Activated T-cell treated with anti-CD3 and anti-CD28 coated beads, Interleukin-2, amount 50 U/mL, for 72 hours (primary cell): ENCODE measurements at regions not wholly inside any gene's neighbourhood (a gene's known extent, or its start where the extent isn't known, plus 50 kb on each side); places are given as distances from the start of the nearest gene placed in this dataset.

ENCODE experiments used
- ATAC-seq, 2 donors: fragments of 150-1000 bp; cut with Tn5 transposase; replicated peaks in 1 of 2; 2 replicates each; pipeline ENCODE4 v1.10.0; 2021; ENCODE audit warnings: moderate library complexity in 2 of 2, mild to moderate bottlenecking in 1 of 2
- DNase-seq, 2 donors: peaks; one replicate each; pipeline ENCODE4 v3.0.0; 2021 to 2022; ENCODE audit warnings: mixed read lengths in 1 of 2
- H3K27ac Mint-ChIP-seq: one replicate; pipeline ENCODE4 v1.8.0; 2022; ENCODE audit warnings: mild to moderate bottlenecking, moderate library complexity, mixed read lengths
- H3K27me3 Mint-ChIP-seq: one replicate; pipeline ENCODE4 v1.8.0; 2022; ENCODE audit warnings: low read depth, mixed read lengths
- H3K36me3 Mint-ChIP-seq, 2 donors: one replicate each; pipeline ENCODE4 v1.8.0; 2022; ENCODE audit warnings: mixed read lengths in 2 of 2, mild to moderate bottlenecking in 1 of 2; ENCODE audit not compliant: insufficient read depth in 2 of 2
- H3K4me1 Mint-ChIP-seq: one replicate; pipeline ENCODE4 v1.8.0; 2022; ENCODE audit warnings: low read depth, mixed read lengths
- H3K4me3 Mint-ChIP-seq, 2 donors: one replicate each; pipeline ENCODE4 v1.8.0; 2022; ENCODE audit warnings: mild to moderate bottlenecking in 2 of 2, mixed read lengths in 2 of 2, moderate library complexity in 2 of 2
- H3K9me3 Mint-ChIP-seq, 2 donors: one replicate each; pipeline ENCODE4 v1.8.0; 2022; ENCODE audit warnings: mixed read lengths in 2 of 2

DNA sequence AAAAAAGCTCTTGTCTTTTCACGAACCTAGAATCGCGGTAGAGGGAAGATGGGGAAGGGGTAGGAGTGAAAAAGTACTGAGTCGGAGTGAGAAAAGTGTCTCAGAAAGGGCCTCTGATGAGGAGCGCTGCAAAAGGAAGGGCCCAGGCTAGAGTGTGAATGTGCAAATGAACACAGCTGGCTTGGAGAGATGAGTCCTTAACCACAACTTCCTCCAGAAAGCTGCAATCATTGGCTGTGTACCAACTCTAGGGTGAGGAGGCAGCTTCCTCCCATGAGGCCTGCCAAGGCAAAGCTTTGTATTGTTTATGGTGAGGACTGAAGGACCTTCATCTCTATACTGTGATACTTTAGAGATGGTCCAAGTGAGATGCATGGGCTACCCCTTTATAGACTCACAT lies 566.9 kb upstream of the ANO5 start:
- ATAC-seq (no peak), DNase-seq (no peak)
- H3K36me3 Mint-ChIP-seq: no peaks in the 10 kb centered on the region
- no peaks in the 10 kb centered on the region for H3K27me3 Mint-ChIP-seq
- no peak overlapping the region for H3K27ac Mint-ChIP-seq
- no peak overlapping the region for H3K4me3 Mint-ChIP-seq
- H3K4me1 Mint-ChIP-seq: no peaks in the 10 kb centered on the region
- peaks cover 5% of the 10 kb centered on the region in 2 donors for H3K9me3 Mint-ChIP-seq

DNA sequence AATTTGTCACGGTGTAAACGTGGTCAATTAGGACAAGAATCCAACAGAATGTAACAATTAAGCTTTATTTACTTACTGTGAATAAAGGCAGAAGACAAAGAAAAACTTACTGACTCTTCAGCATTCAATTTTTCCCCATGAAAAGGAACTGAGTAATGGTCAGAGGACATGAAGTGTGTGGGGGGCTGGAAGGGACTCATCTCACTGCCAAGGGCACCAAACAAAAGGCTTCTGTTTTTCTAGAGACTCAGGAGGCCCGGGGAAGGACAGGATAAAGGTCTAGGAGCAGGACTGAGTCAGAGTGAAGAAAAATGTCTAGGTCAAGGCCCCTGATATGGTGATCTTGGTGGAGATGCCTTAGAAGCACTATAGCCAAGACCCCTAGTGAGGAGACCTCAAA lies 564.2 kb upstream of the ANO5 start:
- Mint-ChIP-seq H3K27me3 (no peaks in the 10 kb centered on the region), H3K36me3 (no peaks in the 10 kb centered on the region), H3K4me1 (no peaks in the 10 kb centered on the region), H3K9me3 (peaks cover 5 to 10% of the 10 kb centered on the region in 2 donors), H3K27ac (no peak overlapping the region), H3K4me3 (no peak overlapping the region)
- no peak for ATAC-seq
- DNase-seq: no peak

DNA sequence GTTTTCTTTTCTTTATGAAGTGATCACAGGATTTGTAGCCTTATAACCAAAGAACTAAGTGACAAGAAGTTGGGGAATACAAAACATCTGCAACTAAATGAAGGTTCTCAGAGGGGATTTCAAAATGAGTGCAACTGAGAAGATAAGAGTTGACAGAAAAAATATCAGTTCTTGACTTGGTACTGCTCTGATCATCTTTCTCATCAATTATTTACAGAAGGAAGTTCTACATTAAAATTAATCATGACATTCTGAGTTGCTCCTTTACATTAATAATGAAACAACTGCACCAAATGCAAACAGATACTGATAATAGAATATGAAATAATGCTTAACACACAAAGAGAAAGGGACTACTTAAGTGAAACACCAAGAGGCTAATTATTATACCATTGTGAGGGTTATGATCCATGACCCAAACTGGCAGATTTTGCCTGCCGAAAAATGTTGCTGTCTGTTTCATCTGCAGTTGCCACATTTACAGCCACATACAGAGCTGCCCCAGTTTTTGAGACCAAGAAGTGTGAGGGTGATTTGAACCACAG lies 561.9 kb upstream of the ANO5 start:
- ATAC-seq (no peak), DNase-seq (no peak)
- Mint-ChIP-seq H3K27me3 (no peaks in the 10 kb centered on the region), H3K4me1 (no peaks in the 10 kb centered on the region), H3K9me3 (peaks cover 4 to 10% of the 10 kb centered on the region in 2 donors), H3K36me3 (no peaks in the 10 kb centered on the region), H3K27ac (no peak overlapping the region), H3K4me3 (no peak overlapping the region)

DNA sequence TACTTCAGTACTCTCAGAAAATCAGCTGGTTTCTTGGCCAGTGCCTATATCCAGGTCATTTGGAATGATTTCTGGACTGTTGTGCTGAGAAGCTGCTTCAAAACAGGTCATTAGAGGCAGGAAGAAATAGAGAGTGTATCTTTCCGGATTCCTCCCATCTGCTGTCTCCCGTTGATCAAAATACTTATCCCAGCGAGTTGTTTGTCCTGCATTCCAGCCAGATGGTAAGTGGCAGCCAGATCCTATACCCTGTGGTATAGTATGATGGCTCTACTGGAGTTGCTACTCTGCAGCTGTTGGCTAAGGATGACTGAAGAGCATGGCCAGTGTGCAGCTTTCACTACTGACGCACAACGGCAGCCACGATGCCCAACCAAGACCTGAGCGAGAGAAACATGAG lies 560.9 kb upstream of the ANO5 start:
- H3K36me3 Mint-ChIP-seq: no peaks in the 10 kb centered on the region
- H3K4me3 Mint-ChIP-seq: no peak overlapping the region
- no peak overlapping the region for H3K27ac Mint-ChIP-seq
- no peaks in the 10 kb centered on the region for H3K27me3 Mint-ChIP-seq
- ATAC-seq: no peak
- no peaks in the 10 kb centered on the region for H3K4me1 Mint-ChIP-seq
- DNase-seq: no peak
- H3K9me3 Mint-ChIP-seq: peaks cover 4 to 9% of the 10 kb centered on the region in 2 donors

DNA sequence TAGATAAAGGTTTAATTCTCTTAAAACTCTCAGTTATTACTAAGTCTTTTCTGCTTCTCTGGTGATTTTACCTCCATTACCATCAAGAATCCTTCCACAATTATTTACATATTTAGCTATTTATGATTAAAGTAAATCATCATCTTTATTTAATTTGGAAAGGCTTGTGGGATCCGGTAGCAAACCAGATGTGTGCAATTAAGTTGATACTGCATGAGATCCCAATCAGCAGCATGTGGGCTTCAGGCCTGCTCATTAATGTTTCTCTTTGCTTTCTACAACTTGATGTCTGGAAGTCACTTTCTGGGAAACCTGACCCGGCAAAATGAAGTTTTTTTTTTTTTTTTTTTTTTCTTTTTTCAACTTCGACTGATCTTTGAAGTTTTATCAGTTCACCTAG lies 558.4 kb upstream of the ANO5 start:
- no peak for ATAC-seq
- no peaks in the 10 kb centered on the region for H3K27me3 Mint-ChIP-seq
- H3K9me3 Mint-ChIP-seq: peaks cover 1 to 5% of the 10 kb centered on the region in 2 donors
- H3K36me3 Mint-ChIP-seq: no peaks in the 10 kb centered on the region
- no peak overlapping the region for H3K27ac Mint-ChIP-seq
- no peaks in the 10 kb centered on the region for H3K4me1 Mint-ChIP-seq
- DNase-seq: no peak
- no peak overlapping the region for H3K4me3 Mint-ChIP-seq

DNA sequence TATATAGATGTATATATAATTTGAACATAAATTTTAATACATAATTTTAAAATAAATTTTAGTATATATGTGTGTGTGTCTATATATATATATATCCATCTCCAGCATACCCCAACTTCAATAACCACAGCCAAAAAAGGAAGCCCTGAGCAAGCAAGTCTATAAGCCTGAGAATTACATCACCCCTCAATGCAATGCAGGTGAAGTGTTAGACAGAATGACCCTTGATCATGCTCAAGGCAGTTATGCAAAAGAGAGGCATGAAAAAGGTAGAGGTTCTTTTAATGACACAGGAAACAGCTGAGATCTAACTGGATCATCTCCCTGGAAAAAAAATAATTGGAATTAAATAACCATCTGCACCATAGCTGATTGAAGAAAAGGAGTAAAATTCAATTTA lies 557.9 kb upstream of the ANO5 start:
- H3K9me3 Mint-ChIP-seq: peaks cover 1 to 5% of the 10 kb centered on the region in 2 donors
- H3K4me3 Mint-ChIP-seq: no peak overlapping the region
- no peak for DNase-seq
- H3K27ac Mint-ChIP-seq: no peak overlapping the region
- no peaks in the 10 kb centered on the region for H3K27me3 Mint-ChIP-seq
- ATAC-seq: no peak
- no peaks in the 10 kb centered on the region for H3K4me1 Mint-ChIP-seq
- H3K36me3 Mint-ChIP-seq: no peaks in the 10 kb centered on the region

DNA sequence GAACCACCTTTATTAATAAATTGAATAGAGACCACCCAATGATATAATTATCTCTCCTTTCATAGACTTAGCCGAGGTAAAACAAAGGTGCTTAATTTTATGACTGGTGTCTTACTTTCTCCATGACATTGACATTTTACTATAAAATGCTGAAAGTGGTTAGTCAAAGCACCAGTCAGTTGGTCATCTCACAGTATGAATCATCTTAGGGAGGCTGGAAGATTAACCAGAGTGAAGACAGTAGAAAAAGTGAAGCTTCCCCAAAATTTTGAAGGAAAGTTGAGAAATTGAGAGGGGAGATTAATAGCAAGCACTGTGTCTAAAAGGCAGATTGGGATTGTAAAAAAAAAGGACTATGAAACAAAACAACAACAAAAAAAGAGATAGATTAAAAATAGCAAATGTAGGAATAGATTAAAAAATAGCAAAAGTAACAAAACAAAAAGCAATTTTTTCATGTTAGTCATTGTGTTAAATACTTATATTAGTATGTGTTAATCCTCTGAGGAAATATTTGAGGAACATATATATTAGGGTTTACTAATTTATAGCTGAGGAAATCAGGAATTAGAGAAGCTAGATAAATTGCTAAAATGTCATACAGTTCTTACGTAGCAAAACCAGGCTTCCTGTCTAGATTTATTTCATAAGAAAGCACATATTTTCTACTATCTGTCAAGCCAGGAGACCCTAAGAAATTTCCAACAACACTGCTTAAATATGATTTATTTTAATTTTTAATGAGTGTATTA lies 557.3 kb upstream of the ANO5 start:
- no peak for ATAC-seq
- Mint-ChIP-seq H3K27ac (no peak overlapping the region), H3K9me3 (peaks cover 1 to 5% of the 10 kb centered on the region in 2 donors), H3K36me3 (no peaks in the 10 kb centered on the region), H3K27me3 (no peaks in the 10 kb centered on the region), H3K4me3 (no peak overlapping the region), H3K4me1 (no peaks in the 10 kb centered on the region)
- no peak for DNase-seq

DNA sequence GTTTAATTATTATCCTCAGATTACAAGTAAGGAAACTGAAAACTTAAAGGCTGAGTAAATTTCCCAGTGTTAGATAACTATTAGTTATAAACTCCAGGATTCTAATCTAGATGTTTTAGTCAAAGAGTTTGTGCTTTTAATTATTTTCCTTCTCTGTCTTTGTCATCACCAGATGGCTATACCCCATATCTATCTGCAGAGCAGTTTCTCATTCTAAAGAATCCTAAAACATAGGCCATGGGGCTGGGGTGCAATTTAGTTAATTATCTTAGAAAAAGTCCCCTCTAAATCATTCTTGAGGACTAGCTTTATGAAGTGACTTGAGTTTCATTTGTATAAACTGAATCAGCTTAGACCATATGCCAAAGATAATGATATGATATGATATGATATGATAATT lies 556.3 kb upstream of the ANO5 start:
- H3K9me3 Mint-ChIP-seq: peaks cover 1 to 5% of the 10 kb centered on the region in 2 donors
- DNase-seq (no peak), ATAC-seq (no peak)
- H3K4me1 Mint-ChIP-seq: no peaks in the 10 kb centered on the region
- no peak overlapping the region for H3K27ac Mint-ChIP-seq
- no peaks in the 10 kb centered on the region for H3K36me3 Mint-ChIP-seq
- H3K27me3 Mint-ChIP-seq: no peaks in the 10 kb centered on the region
- H3K4me3 Mint-ChIP-seq: no peak overlapping the region

DNA sequence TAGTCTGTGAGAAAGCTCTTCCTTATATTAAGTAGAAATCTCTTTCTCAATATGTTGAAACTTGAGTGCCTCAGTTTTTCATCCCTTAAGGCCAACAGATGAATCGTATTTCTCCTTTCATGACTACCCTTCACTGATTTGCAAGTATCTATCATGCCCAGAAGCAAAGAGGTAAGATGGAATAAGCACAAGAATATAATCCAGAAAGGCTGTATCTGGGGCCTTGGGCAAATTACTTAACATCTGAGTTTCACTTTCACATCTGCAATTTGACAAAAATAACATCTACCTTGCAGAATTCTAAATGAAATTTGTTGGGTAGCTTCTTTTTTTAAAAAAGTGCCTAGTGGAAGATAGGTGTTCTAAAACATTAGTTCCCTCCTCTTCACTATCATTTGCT lies 552.4 kb upstream of the ANO5 start:
- no peak for ATAC-seq
- no peak overlapping the region for H3K27ac Mint-ChIP-seq

DNA sequence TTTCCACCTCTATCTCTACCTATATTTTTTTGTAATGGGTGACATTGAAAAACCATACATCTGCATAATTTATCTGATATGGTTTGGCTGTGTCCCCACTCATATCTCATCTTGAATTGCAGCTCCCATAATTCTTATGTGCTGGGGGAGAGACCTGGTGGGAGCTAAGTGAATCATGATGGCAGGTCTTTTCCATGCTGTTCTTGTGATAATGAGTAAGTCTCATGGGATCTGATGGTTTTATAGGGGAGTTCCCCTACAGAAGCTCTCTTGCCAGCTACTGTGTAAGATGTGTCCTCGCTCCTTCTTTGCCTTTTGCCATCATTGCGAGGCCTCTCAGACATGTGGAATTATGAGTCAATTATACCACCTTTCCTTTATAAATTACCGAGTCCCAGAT lies 551.0 kb upstream of the ANO5 start:
- no peaks in the 10 kb centered on the region for H3K36me3 Mint-ChIP-seq

More for the DNA sequence above, 552.4 kb upstream of the ANO5 start:
- Mint-ChIP-seq H3K4me3 (no peak overlapping the region), H3K4me1 (no peaks in the 10 kb centered on the region), H3K9me3 (peaks cover 1 to 5% of the 10 kb centered on the region in 2 donors), H3K27me3 (no peaks in the 10 kb centered on the region), H3K36me3 (no peaks in the 10 kb centered on the region)
- no peak for DNase-seq

DNA sequence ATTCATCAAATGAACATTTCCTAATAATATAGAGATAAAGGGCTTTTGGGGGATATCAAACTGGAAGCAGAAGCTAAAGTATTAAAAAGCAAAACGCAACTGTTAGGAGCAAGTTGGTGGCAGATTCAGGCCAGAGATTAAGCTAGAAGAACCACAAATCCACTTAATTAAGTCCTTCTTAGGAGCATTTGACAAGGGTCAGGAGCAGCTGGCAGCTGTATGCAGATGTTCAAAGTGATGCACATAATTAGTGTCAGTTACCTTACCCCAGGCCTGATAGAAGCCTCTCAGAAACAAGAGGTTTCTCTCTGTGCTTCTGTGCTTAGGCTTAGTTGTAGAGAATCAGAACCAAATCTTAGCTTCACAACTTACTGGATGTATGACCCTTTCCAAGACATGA lies 546.5 kb upstream of the ANO5 start:
- H3K4me3 Mint-ChIP-seq: no peak overlapping the region

More for the DNA sequence above, 551.0 kb upstream of the ANO5 start:
- Mint-ChIP-seq H3K9me3 (peaks cover 1 to 5% of the 10 kb centered on the region in 2 donors), H3K27ac (no peak overlapping the region), H3K4me3 (no peak overlapping the region), H3K4me1 (no peaks in the 10 kb centered on the region), H3K27me3 (no peaks in the 10 kb centered on the region)
- DNase-seq: no peak
- no peak for ATAC-seq

DNA sequence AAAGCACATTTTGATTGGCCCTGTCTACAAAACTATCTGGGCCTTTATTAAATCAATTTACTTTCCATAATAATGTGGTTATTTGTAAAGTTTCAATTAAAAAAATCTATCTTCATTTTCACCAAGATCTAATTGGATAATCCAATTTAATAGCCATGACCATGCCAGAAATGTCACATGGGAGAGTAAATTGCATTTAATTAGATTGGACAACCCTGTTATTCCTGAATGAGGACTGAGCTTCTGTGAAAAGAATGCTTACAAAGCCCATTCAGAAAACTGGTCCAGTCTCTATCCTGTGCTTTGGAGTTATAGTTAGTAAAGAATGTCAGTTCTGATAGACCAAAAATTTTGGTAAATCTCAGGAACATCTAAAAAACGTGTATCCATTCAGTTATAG lies 541.9 kb upstream of the ANO5 start:
- Mint-ChIP-seq H3K4me3 (no peak overlapping the region), H3K27me3 (no peaks in the 10 kb centered on the region), H3K4me1 (no peaks in the 10 kb centered on the region), H3K36me3 (peaks cover 0 to 4% of the 10 kb centered on the region in 2 donors), H3K9me3 (peaks cover 3 to 7% of the 10 kb centered on the region in 2 donors), H3K27ac (no peak overlapping the region)
- ATAC-seq (no peak), DNase-seq (no peak)

More for the DNA sequence above, 546.5 kb upstream of the ANO5 start:
- no peak overlapping the region for H3K27ac Mint-ChIP-seq
- H3K36me3 Mint-ChIP-seq: no peaks in the 10 kb centered on the region
- no peaks in the 10 kb centered on the region for H3K4me1 Mint-ChIP-seq
- H3K27me3 Mint-ChIP-seq: no peaks in the 10 kb centered on the region
- peaks cover 5 to 8% of the 10 kb centered on the region in 2 donors for H3K9me3 Mint-ChIP-seq
- no peak for ATAC-seq
- no peak for DNase-seq

DNA sequence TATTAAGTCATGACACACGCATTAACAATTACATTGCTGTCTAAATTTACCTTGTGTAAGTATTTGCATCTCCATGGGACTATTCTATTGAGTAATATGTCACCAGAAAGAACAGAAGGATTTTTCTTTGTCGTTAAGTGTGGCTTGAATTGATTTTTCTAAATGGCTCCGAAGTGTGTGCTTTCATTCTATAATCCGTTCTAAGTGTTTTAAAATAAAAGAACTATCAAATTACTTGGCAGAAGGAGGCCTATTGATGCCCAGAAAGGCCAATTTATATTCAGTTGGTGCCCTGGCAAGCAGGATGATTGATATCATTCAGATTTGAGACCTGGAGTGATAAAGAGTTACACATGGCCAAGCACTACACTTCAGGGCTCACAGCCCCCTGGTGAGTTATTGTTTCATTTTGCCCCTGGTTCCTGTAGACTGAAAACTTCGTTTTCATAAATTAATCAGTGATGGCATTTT lies 538.9 kb upstream of the ANO5 start:
- H3K27ac Mint-ChIP-seq: no peak overlapping the region
- H3K9me3 Mint-ChIP-seq: peaks cover 4% of the 10 kb centered on the region in 2 donors
- H3K4me1 Mint-ChIP-seq: no peaks in the 10 kb centered on the region
- ATAC-seq: no peak
- no peaks in the 10 kb centered on the region for H3K27me3 Mint-ChIP-seq
- no peak for DNase-seq
- no peak overlapping the region for H3K4me3 Mint-ChIP-seq
- H3K36me3 Mint-ChIP-seq: peaks cover 0 to 5% of the 10 kb centered on the region in 2 donors

DNA sequence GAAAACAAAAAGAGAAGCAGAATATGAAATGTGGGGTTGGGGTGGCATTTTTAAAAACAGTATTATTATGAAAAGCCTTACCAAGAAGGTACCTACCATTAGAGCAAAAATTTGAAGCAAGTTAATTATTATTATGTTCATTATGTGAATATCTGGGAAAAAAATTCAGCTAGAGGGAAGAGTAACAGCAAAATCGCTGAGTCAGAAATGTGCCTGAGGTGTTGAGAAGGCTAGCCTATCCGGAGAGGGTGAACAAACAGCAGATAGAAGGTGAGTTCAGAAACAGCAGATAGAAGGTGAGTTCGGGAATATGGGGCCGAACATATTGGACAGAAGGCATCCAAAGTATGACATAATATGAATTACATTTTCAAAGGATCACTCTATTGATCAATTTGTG lies 536.8 kb upstream of the ANO5 start:
- DNase-seq: no peak
- Mint-ChIP-seq H3K9me3 (peaks cover 4 to 7% of the 10 kb centered on the region in 2 donors), H3K27ac (no peak overlapping the region), H3K4me3 (no peak overlapping the region), H3K4me1 (no peaks in the 10 kb centered on the region), H3K36me3 (peaks cover 0 to 5% of the 10 kb centered on the region in 2 donors), H3K27me3 (no peaks in the 10 kb centered on the region)
- no peak for ATAC-seq
